ENCODE measurements at regions not wholly inside any gene's neighbourhood (a gene's known extent, or its start where the extent isn't known, plus 50 kb on each side); places are given as distances from the start of the nearest gene placed in this dataset.

DNA sequence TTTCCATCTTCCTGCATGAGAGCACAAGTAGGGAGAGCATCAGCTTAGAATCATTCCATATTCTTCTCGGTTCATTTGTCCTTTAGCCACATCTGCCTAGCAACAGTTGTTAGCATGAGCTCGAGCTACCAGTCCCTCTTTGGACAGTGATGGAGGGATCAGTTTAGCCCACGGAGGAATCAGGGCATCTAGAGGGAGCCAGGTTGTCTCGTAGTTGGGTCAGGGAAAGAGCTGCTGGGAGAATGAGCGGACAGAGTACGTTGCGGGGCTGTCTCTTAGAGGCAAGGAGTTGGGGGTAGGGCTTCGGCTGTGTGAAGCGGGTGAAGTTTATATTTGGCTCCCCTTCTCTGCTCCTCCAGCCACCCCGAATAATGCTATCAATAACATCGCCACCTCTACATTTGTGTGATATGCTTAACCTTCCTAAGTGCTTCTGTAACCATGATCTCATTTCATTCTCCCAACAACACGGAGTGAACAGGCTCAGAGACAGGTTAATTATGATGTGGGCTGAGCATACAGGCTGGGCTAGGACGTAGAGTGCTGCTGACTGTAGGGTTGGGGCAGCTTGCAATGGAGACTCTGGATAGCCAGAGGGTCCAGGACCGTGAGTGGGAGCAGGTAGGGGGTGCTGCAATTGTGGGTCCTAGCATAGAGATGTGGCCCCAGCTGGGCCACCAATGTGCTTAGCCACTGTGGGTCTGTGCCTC is 72.6 kb downstream of the FRMPD3 start:
- no peak for DNase-seq
- no peaks in the 10 kb centered on the region for H3K4me1 ChIP-seq (ENCODE audit: control insufficient read depth, insufficient read depth, low read length)
- no CpG with 5 or more reads among the region's 14 CpGs for WGBS, 2 experiments (ENCODE audit: extremely low coverage in 2 of 2, insufficient read length in 1 of 2)
- no peak overlapping the region for H3K4me2 ChIP-seq (ENCODE audit: low read depth, low read length)
- H3K36me3 ChIP-seq (ENCODE audit: control insufficient read depth, insufficient read depth, low read length) = no peaks in the 10 kb centered on the region
- TF ChIP-seq RAD21 (IDR thresholded peaks at IDR 0.05; ENCODE audit: low read length) (no peak), CHD1 (IDR thresholded peaks at IDR 0.05; ENCODE audit: low read depth, low read length) (no peak), BHLHE40 (IDR thresholded peaks at IDR 0.05; ENCODE audit: low read depth, low read length) (no peak), ELK1 (IDR thresholded peaks at IDR 0.05; ENCODE audit: borderline replicate concordance, low read depth, low read length) (no peak), MAFK (IDR thresholded peaks at IDR 0.05; ENCODE audit: low read depth, low read length) (no peak), CEBPB (IDR thresholded peaks at IDR 0.05; ENCODE audit: low read depth, low read length) (no peak), SMC3 (IDR thresholded peaks at IDR 0.05; ENCODE audit: low read depth, low read length) (no peak), RFX5 (IDR thresholded peaks at IDR 0.05; ENCODE audit: low read depth, low read length) (no peak)
- BruUV-seq (replicated peaks) = no TSS peak
- no peak overlapping the region for H2BK20ac ChIP-seq (ENCODE audit: low read depth, low read length)
- H2AFZ ChIP-seq (replicated peaks; ENCODE audit: low read length, poor library complexity) = no peak overlapping the region
- no peak overlapping the region for H2BK120ac ChIP-seq (ENCODE audit: low read depth, low read length)
- H4K20me1 ChIP-seq (ENCODE audit: insufficient read depth, low read length) = no peaks in the 10 kb centered on the region
- no peak overlapping the region for H2BK15ac ChIP-seq (ENCODE audit: low read depth, low read length)
- no peak for ATAC-seq (ENCODE audit: low read depth)
- no peak overlapping the region for H2AK5ac ChIP-seq (ENCODE audit: low read depth, low read length)
- H3K18ac ChIP-seq (ENCODE audit: low read depth, low read length) = no peak overlapping the region
- no peak overlapping the region for H3K56ac ChIP-seq (ENCODE audit: extremely low read depth, insufficient read depth, low read length)
- H2BK5ac ChIP-seq (ENCODE audit: low read depth, low read length, poor library complexity, severe bottlenecking) = no peak overlapping the region
- H3K9me1 ChIP-seq (ENCODE audit: insufficient read depth, low read length) = no peaks in the 10 kb centered on the region
- dilution Hi-C loops (cut with HindIII; ENCODE audit: low sequenced_read_pairs, unreplicated experiment) (no loop called here), intact Hi-C loops (cut with micrococcal nuclease) (no loop called here), in situ Hi-C loops (cut with MboI; ENCODE audit: low sequenced_read_pairs) (no loop called here)
- H3K27ac ChIP-seq (ENCODE audit: insufficient read depth, low read length) = no peak overlapping the region
- H2AK9ac ChIP-seq (replicated peaks; ENCODE audit: low read depth, low read length, poor library complexity) = no peak overlapping the region
- H3K23ac ChIP-seq (ENCODE audit: low read depth, low read length) = no peak overlapping the region
- no peak overlapping the region for H3K4ac ChIP-seq (ENCODE audit: low read depth, low read length)
- no peak overlapping the region for H3K4me3 ChIP-seq (ENCODE audit: insufficient read depth, low read depth, low read length)
- CTCF ChIA-PET = interaction anchor here (1.5 kb wide), 1 partner anchor 16 kb away, joined by 4 read pairs; no protein-coding TSS in a partner anchor
- H3K79me1 ChIP-seq (ENCODE audit: low read depth in 1 of 2, low read length in 2 of 2) = no peaks in the 10 kb centered on the region
- H4K5ac ChIP-seq (ENCODE audit: low read depth, low read length) = no peak overlapping the region
- POLR2A ChIA-PET (ENCODE audit: unreplicated experiment) = no interaction called here
- H3K9ac ChIP-seq (ENCODE audit: low read depth, low read length) = no peak overlapping the region
- H3K14ac ChIP-seq (replicated peaks; ENCODE audit: low read depth, low read length) = no peak overlapping the region
- no peak overlapping the region for H4K8ac ChIP-seq (ENCODE audit: low read depth in 2 of 2, low read length in 2 of 2)
- no peak overlapping the region for H4K91ac ChIP-seq (ENCODE audit: insufficient read depth, low read depth, low read length)
- no peaks in the 10 kb centered on the region for H3K9me3 ChIP-seq (ENCODE audit: control insufficient read depth, insufficient read depth, low read length)
- peaks cover 41% of the 10 kb centered on the region for H3K27me3 ChIP-seq (ENCODE audit: control insufficient read depth, insufficient read depth, low read length)
